ENCODE measurements at regions not wholly inside any gene's neighbourhood (a gene's known extent, or its start where the extent isn't known, plus 50 kb on each side); places are given as distances from the start of the nearest gene placed in this dataset.

GRCh38 chr21:27700974-27701614 is 734.2 kb upstream of the ADAMTS5 start:
- Histone ChIP-seq H3K9me2 (ENCODE audit: insufficient read depth) (no peaks in the 10 kb centered on the region), H3K4me3 (no peak overlapping the region), H3K4me1 (ENCODE audit: insufficient read depth) (no peaks in the 10 kb centered on the region), H3K4me2 (no peak overlapping the region), H4K20me1 (replicated peaks; ENCODE audit: insufficient read depth) (no peaks in the 10 kb centered on the region), H3K27ac (ENCODE audit: low read depth) (no peak overlapping the region), H3K79me2 (replicated peaks; ENCODE audit: insufficient read depth) (no peaks in the 10 kb centered on the region), H2AFZ (no peak overlapping the region), H3F3A (replicated peaks; ENCODE audit: low read depth) (no peaks in the 10 kb centered on the region), H3K36me3 (ENCODE audit: insufficient read depth) (no peaks in the 10 kb centered on the region), H3K27me3 (ENCODE audit: insufficient read depth) (no peaks in the 10 kb centered on the region)
- H3K27ac Mint-ChIP-seq, result no peak overlapping the region
- TF ChIP-seq CTCF (conservative IDR thresholded peaks at IDR 0.05; ENCODE audit: low read depth in 2 of 2), result peak; percentile 88 to 91
- TF ChIP-seq NANOG (IDR thresholded peaks at IDR 0.05; ENCODE audit: borderline replicate concordance), result no peak
- TF ChIP-seq ZNF462 (CRISPR knock-in tag; IDR thresholded peaks at IDR 0.05), result no peak
- no peak for TF ChIP-seq POLR2AphosphoS5 (IDR thresholded peaks at IDR 0.05; ENCODE audit: low read depth)
- no peak for TF ChIP-seq ZNF114 (CRISPR knock-in tag; IDR thresholded peaks at IDR 0.05)
- no peak for TF ChIP-seq JUNB (IDR thresholded peaks at IDR 0.05; ENCODE audit: unreplicated experiment)
- TF ChIP-seq ZNF331 (CRISPR knock-in tag; IDR thresholded peaks at IDR 0.05; ENCODE audit: low read depth), result no peak
- no peak for TF ChIP-seq EZH2phosphoT487 (IDR thresholded peaks at IDR 0.05; ENCODE audit: unreplicated experiment)
- TF ChIP-seq REST (IDR thresholded peaks at IDR 0.05; ENCODE audit: unreplicated experiment), result no peak
- no peak overlapping the region for H3K4me3 Mint-ChIP-seq
- DNase-seq (ENCODE audit: low spot score) (peak; percentile 87), ATAC-seq (peak; percentile 84)
- H3K9me3 Mint-ChIP-seq, result peaks cover 3% of the 10 kb centered on the region; the same call in 1 of the 3 replicates
- H3K27me3 Mint-ChIP-seq (ENCODE audit: insufficient read depth, low read depth, poor library complexity), result no peaks in the 10 kb centered on the region
- H3K4me1 Mint-ChIP-seq, result no peaks in the 10 kb centered on the region
- no peaks in the 10 kb centered on the region for H3K36me3 Mint-ChIP-seq (ENCODE audit: low read depth)

Data from GM23338 (cell line).